GM13976 (cell line): ENCODE measurements at regions not wholly inside any gene's neighbourhood (a gene's known extent, or its start where the extent isn't known, plus 50 kb on each side); places are given as distances from the start of the nearest gene placed in this dataset.

Experiments used
- DNase-seq: peaks from one replicate; pipeline ENCODE4 v3.0.0; 2012; ENCODE audit warnings: low spot score
- in situ Hi-C: fragments of 300-500 bp; cut with MboI; formaldehyde crosslinking; loops from one replicate; pipeline ENCODE4 v1.12.0; 2022; ENCODE audit warnings: low sequenced_read_pairs, mixed read lengths, inconsistent platforms; ENCODE audit not compliant: unreplicated experiment
- TF ChIP-seq, protein P1 (sequence below): IDR thresholded peaks from 2 replicates; pipeline ENCODE4 v1.5.1; 2012; ENCODE audit warnings: borderline replicate concordance, mild to moderate bottlenecking; ENCODE audit not compliant: insufficient read depth; ENCODE audit errors: extremely low read depth, missing control alignments, control extremely low read depth

DNA sequence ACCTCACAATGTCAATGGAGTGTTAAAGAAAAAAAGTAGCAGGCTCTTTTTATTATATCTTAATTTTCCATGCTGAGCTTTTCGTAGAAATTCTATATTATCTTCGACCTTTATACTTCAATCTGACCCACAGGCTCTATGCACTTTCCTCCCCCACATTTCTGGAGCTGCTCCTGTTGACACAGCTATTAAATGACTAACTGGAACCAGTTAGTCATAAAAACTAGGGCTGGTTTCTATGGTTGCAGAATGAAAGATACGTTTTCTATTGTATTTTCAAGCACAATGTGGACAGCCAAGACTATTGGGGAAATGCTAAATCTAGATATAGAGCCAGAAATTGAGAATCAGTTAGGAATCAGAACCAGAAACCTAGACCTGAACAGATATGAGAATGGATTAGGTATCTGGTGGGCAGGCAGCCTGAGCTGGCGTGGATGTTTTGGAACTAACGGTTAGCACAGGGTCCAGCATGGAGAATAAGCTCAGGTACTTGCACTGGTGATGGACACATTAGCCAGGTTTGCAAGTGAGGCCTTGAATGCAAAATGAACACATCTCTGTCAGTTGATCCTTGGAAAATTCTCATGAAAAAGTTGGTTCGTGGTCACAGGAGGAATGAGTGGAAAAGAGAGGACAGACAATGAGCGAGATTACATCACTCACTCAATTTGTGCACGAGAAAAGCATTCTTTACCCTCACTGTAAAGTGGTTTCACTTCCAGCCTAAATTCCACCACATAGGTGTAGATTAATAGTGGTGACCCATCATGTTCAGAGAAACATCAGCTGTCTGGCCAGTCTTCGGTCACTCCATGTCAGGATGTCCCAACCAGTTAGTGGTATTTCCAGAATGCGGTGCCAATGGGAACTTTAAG, 144.6 kb upstream of the EPHA4 start:
- TF ChIP-seq, protein P1, sequence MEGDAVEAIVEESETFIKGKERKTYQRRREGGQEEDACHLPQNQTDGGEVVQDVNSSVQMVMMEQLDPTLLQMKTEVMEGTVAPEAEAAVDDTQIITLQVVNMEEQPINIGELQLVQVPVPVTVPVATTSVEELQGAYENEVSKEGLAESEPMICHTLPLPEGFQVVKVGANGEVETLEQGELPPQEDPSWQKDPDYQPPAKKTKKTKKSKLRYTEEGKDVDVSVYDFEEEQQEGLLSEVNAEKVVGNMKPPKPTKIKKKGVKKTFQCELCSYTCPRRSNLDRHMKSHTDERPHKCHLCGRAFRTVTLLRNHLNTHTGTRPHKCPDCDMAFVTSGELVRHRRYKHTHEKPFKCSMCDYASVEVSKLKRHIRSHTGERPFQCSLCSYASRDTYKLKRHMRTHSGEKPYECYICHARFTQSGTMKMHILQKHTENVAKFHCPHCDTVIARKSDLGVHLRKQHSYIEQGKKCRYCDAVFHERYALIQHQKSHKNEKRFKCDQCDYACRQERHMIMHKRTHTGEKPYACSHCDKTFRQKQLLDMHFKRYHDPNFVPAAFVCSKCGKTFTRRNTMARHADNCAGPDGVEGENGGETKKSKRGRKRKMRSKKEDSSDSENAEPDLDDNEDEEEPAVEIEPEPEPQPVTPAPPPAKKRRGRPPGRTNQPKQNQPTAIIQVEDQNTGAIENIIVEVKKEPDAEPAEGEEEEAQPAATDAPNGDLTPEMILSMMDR, result no peak
- no peak for DNase-seq
- in situ Hi-C loops, result no loop called here

DNA sequence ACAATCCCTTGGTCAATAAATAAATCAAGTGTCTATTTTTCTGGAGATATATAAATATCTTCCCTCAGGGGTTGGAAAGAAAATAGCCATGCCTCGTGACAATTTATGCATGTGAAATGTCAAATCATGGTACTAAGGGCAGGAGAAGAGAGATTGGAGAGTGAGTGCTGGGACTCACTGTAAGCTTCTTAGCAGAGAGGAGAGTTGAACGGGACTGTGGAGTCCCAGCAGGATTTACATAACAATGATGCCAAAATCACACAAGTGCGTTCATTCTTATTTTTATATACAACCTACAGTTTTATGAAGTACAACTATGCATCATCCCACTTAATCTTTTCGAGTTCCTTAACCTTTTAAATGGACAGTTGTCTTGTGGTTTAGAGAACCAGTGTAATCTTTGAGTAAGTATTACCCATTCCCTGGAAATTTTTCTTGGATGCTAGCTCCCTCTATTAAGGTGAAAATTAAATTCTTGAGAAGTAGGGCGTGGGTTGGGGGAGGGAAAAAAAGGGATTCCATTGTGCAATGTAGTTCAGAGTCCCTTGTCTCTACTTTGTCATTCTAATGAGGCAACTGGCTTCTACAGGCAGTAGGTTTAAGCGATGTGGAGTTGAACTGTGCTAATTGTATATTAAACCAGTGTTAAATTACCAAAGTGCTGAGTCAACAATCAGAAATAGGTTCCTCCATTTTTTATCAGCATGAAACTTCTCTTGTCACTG, 143.6 kb upstream of the EPHA4 start:
- DNase-seq, result no peak
- in situ Hi-C loops, result no loop called here
- TF ChIP-seq, protein P1, result no peak

DNA sequence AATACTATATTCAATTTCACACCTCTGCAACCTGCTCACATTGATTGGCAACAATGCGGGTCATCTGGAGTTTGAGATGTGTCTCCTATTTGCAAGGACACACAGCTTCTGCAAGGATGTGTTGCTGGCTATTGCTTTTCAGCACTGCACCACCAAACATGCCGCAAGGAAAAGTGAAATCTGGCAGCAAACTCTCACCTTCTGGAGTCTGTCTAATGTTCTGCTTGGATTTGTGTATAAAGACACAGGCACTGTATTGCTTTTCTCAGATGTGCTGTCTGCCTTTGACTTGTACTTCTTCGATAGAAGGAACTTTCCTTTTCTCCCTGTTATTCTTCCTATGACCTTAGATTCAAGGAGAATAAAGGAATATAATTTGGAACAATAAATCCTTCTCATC, 138.6 kb upstream of the EPHA4 start:
- TF ChIP-seq, protein P1, result no peak

DNA sequence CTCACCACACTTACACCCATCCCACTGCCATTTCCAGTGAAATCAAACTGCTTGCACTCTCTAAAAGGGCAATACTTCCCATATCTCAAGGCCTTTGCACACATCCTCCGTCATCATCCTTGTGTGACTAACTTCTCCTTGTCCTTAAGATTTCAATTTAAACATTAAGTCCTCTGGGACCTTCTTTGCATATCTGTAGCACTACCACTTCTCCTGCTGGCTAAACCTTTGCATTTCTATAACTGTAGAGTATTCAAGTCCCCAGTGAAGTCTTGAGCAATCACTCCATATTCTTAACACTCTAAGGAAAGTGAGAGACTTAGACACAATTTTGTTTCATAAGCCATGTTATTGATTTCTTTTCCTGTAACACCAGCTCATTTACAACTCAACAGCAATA, 136.8 kb upstream of the EPHA4 start:
- no peak for DNase-seq
- in situ Hi-C loops, result no loop called here
- TF ChIP-seq, protein P1, result no peak

More for the DNA sequence above, 138.6 kb upstream of the EPHA4 start:
- in situ Hi-C loops, result no loop called here
- DNase-seq, result no peak

- TF ChIP-seq, protein P1, result no peak
- no peak for DNase-seq
- in situ Hi-C loops, result no loop called here
These were observed 133.2 kb upstream of the EPHA4 start for GRCh38 chr2:221705185-221705877.

DNA sequence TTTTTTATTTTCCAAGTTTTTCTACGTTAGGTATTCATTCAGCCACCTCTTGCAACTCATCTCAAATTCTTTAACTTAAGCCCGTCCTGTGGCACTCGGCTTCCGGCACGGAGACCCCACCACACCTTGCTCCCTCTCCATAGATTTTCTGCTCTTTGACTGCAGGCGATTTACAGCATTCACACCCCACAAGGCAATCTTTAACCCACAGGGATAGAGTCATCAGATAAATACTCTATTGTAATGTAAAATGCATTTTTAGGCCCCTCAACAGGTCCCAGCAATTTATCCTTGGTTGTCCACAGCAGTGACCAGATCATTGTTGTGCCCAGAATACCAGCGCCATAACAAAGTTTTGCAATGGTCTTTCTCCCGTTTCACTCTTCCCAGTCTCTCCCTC, 132.3 kb upstream of the EPHA4 start:
- TF ChIP-seq, protein P1, result no peak
- DNase-seq, result no peak
- in situ Hi-C loops, result no loop called here
